ENCODE measurements at regions not wholly inside any gene's neighbourhood (a gene's known extent, or its start where the extent isn't known, plus 50 kb on each side); places are given as distances from the start of the nearest gene placed in this dataset.

DNA sequence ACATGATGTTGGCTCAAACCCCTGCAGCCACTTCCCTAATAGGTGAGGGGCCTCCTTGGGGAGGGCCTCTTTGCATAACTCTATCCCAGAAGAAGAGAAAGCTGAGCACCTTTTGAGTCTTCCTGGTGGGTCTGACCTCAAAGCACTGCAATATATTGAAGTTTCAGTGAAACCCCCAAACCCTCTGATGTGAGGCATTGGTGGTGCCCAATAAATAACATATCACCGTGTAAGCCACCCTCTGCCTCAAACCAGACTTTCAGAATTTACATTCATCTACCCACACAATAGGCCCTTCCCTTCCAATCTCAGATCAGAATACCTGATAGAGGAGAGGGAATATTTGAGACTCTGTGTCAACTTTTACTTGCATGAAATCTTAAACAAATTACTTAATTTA lies 142.8 kb upstream of the STK17B start:
- H3K4me3 ChIP-seq (ENCODE audit: low read length) = no peak overlapping the region
- TF ChIP-seq, protein P1, sequence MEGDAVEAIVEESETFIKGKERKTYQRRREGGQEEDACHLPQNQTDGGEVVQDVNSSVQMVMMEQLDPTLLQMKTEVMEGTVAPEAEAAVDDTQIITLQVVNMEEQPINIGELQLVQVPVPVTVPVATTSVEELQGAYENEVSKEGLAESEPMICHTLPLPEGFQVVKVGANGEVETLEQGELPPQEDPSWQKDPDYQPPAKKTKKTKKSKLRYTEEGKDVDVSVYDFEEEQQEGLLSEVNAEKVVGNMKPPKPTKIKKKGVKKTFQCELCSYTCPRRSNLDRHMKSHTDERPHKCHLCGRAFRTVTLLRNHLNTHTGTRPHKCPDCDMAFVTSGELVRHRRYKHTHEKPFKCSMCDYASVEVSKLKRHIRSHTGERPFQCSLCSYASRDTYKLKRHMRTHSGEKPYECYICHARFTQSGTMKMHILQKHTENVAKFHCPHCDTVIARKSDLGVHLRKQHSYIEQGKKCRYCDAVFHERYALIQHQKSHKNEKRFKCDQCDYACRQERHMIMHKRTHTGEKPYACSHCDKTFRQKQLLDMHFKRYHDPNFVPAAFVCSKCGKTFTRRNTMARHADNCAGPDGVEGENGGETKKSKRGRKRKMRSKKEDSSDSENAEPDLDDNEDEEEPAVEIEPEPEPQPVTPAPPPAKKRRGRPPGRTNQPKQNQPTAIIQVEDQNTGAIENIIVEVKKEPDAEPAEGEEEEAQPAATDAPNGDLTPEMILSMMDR (conservative IDR thresholded peaks at IDR 0.05; ENCODE audit: low read depth, low read length) = no peak
- DNase-seq (ENCODE audit: low read depth) = no peak

DNA sequence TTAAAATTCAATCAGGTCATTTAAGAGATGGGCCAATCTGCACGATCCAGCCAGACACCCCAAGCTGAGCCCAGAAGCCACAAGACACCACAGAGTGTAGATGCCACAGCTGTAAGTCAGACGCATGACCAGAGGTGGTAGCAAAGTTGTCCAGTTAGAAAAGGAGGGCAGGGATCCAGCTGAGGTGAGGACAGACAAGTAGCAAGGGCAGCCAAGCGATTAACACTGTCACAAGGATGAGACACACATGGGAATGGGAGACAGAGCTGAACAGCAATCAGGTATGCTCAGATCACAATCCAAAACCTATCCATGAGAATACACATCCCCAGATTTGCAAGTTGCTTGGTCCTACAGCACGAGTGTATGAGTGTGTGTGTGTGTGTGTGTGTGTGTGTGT lies 143.4 kb upstream of the STK17B start:
- H3K4me3 ChIP-seq (ENCODE audit: low read length) = no peak overlapping the region
- DNase-seq (ENCODE audit: low read depth) = no peak
- TF ChIP-seq, protein P1 (conservative IDR thresholded peaks at IDR 0.05; ENCODE audit: low read depth, low read length) = no peak

DNA sequence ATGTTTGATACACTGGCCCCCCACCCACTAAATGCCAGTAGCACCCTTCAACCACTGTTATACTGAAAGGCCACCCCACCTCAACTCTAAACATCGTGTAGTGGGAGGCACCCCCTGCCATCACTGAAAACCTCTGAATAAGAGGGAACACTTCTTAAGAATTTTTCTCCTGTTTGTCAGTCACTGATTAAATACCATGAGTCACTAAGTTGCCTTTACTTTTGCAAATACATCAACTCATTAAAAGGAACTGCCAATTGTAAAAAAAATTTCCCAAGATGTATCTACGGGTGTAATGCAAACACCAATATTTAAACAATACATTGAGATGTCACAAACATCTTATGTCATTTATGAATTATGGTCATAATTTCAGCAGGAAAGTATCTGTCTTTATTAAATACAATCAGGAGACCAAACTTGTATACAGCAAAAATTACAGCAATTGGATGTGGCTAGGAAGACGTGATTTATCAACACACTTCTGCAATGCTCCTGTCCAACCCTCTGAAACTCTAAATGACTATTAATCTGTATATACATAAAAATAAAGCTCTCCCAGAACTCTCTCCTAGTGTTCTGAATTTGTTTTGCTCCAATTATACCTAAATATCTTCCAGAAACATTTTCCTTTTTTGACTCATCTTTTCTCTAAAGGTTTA lies 144.1 kb upstream of the STK17B start:
- TF ChIP-seq, protein P1 (conservative IDR thresholded peaks at IDR 0.05; ENCODE audit: low read depth, low read length) = no peak
- H3K4me3 ChIP-seq (ENCODE audit: low read length) = no peak overlapping the region
- DNase-seq (ENCODE audit: low read depth) = peak; percentile 39

DNA sequence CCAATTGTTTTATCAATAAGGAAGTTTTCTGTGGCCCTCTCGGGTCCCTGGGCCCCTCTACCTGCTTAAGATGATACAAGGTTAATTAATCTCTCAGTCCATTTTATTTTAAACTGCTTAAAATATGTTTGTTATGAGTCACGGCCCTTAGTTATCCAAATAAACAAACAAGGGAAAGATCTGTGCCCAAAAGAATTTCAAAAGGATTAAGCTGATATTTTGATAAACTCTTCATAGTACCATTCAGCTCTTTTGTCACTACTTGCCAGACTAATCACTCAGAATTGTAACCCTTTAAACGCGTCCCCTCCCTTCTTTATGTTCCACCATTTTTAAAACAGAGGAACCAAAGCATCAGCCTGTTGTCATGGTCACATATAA lies 144.7 kb upstream of the STK17B start:
- no peak overlapping the region for H3K4me3 ChIP-seq (ENCODE audit: low read length)
- no peak for DNase-seq (ENCODE audit: low read depth)
- TF ChIP-seq, protein P1 (conservative IDR thresholded peaks at IDR 0.05; ENCODE audit: low read depth, low read length) = no peak

DNA sequence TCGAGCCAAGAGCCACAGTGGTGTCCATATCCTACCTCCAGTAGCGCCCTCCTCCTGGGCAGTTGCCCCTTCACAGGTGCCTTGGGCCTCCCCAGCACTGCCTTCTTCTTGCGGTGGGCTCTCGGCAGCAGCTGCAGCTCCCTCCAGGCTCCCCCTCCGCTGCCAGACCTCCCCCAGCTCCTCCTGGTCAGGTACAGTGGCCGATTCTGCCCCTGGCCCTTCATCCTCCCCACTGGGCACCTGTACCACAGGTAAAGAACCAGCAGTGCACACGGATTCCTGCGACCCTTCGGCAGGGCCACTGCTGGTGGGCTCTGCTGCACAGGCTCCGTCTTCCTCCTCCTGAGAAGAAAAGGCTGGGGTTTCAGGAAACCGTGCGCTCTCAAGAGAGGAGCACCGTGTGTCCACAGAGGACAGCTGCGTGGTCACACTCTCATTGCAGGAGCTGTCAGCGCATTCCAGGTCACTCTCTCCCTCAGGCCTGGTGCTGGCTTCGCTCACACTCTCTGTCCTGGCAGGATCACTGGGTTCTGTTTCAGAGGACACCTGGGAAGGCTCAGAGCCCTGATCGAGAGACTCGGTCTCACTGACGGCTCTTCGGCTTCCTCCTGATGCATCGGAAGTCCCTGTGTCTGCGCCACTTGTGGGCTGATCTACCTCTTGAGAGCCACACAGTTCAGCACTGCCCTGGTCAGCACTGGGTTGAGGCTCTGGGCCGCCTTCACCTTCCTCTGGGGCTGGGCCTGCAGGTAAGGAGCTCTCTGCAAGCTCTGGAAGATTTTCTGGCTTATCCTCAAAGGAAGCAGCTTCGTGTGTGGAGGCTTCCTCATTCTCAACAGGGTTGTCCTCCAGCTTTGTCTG lies 147.4 kb upstream of the STK17B start:
- H3K4me3 ChIP-seq (ENCODE audit: low read length) = no peak overlapping the region
- TF ChIP-seq, protein P1 (conservative IDR thresholded peaks at IDR 0.05; ENCODE audit: low read depth, low read length) = no peak
- no peak for DNase-seq (ENCODE audit: low read depth)

DNA sequence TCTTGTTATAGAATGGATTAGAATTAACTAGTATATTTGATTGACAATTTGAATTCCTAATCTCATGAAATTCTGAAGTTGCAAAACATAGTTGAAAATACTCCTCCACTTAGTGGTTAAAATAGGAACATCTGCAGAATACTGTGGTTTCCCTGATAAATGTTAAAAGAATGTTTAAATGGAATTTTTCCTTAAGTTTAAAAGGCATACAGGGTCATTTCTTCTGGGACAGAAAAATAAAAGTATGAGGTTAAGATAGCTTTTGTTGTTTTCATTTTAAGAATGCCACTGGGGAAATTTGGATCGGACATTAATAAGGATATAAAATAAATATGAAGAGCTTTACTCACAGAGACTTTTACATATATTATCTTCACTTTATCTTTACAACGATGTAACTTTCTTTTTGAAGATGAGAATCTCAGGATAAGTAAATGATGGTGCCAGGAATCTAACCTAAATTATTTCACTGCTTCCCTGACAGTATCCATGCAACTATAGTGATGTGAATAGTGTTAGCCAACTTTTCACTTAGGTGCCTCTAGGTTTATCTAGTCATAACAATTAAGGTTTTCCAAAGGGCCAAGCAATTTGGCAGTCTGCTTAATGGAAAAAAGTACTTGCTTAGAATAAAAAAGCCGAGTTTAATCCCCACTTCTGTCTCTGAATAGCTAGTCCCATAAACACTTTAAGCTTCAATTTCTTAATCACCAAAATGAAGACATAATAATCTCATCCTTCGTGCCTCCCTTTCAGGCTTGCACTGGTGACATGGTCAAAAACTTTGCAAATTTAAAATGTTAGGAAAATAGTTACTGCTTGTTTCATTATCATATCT lies 151.8 kb upstream of the STK17B start:
- TF ChIP-seq, protein P1 (conservative IDR thresholded peaks at IDR 0.05; ENCODE audit: low read depth, low read length) = no peak
- H3K4me3 ChIP-seq (ENCODE audit: low read length) = no peak overlapping the region
- DNase-seq (ENCODE audit: low read depth) = no peak
